GM12878 (cell line): ENCODE measurements at regions not wholly inside any gene's neighbourhood (a gene's known extent, or its start where the extent isn't known, plus 50 kb on each side); places are given as distances from the start of the nearest gene placed in this dataset.

ENCODE experiments used
- CHD1 ChIP-seq: IDR thresholded peaks from 2 replicates; pipeline ENCODE4 v1.6.1; 2012; ENCODE audit warnings: low read depth, low read length, improper control_type of control experiment
- CHD4 ChIP-seq: fragments of 200-600 bp; sonication (generic); IDR thresholded peaks from 2 replicates; pipeline ENCODE4 v1.6.1; 2016; ENCODE audit warnings: mild to moderate bottlenecking
- CTCF ChIP-seq, 3 experiments: IDR thresholded peaks in 2 of 3; conservative IDR thresholded peaks in 1 of 3; 2 replicates each; pipeline ENCODE4 v1.5.1; 2011; ENCODE audit warnings: low read depth in 3 of 3, low read length in 3 of 3, mild to moderate bottlenecking in 3 of 3, control low read depth in 2 of 3, moderate library complexity in 2 of 3, inconsistent platforms in 1 of 3, mixed read lengths in 1 of 3; ENCODE audit not compliant: control insufficient read depth in 2 of 3, insufficient read depth in 1 of 3; ENCODE audit errors: extremely low read depth in 1 of 3
- EP300 ChIP-seq, 2 experiments: fragments of 150-350 bp in 1 of 2; IDR thresholded peaks; 2 replicates each; pipeline ENCODE4 v1.6.1; 2011 to 2012; ENCODE audit warnings: low read depth in 2 of 2, low read length in 2 of 2, borderline replicate concordance in 1 of 2, improper control_type of control experiment in 1 of 2, inconsistent platforms in 1 of 2; ENCODE audit not compliant: control insufficient read depth in 1 of 2
- EZH2 ChIP-seq: IDR thresholded peaks from 2 replicates; pipeline ENCODE4 v1.6.1; 2012; ENCODE audit warnings: low read depth, mild to moderate bottlenecking, control low read depth, inconsistent platforms, low read length, borderline replicate concordance; ENCODE audit not compliant: control insufficient read depth
- FOS ChIP-seq: IDR thresholded peaks from 3 replicates; pipeline ENCODE4 v1.6.1; 2011; ENCODE audit warnings: borderline replicate concordance; ENCODE audit not compliant: insufficient read length; ENCODE audit errors: extremely low read depth
- JUND ChIP-seq: IDR thresholded peaks from 2 replicates; pipeline ENCODE4 v1.6.1; 2012; ENCODE audit warnings: low read depth, mild to moderate bottlenecking, low read length, improper control_type of control experiment, moderate library complexity
- MEF2A ChIP-seq: IDR thresholded peaks from 2 replicates; pipeline ENCODE4 v1.6.1; 2011; ENCODE audit warnings: low read depth, mild to moderate bottlenecking, low read length, moderate library complexity; ENCODE audit not compliant: insufficient read depth
- POLR2A ChIP-seq: IDR thresholded peaks from 2 replicates; pipeline ENCODE4 v1.6.1; 2011; ENCODE audit warnings: low read depth, mild to moderate bottlenecking, low read length
- POLR2AphosphoS5 ChIP-seq: IDR thresholded peaks from 2 replicates; pipeline ENCODE4 v1.6.1; 2011; ENCODE audit warnings: mild to moderate bottlenecking, low read length, inconsistent platforms
- RELA ChIP-seq: fragments of 450-650 bp; IDR thresholded peaks from 2 replicates; pipeline ENCODE4 v1.8.0; 2014; ENCODE audit warnings: borderline replicate concordance; ENCODE audit not compliant: partially characterized antibody
- SMC3 ChIP-seq: IDR thresholded peaks from 2 replicates; pipeline ENCODE4 v1.6.1; 2011; ENCODE audit warnings: low read length, improper control_type of control experiment, borderline replicate concordance
- ZNF217 ChIP-seq: fragments of 450-650 bp; IDR thresholded peaks from 2 replicates; pipeline ENCODE4 v1.6.1; 2017; ENCODE audit warnings: antibody characterized with exemption, mild to moderate bottlenecking
- ZNF687 ChIP-seq: fragments of 450-650 bp; IDR thresholded peaks from 2 replicates; pipeline ENCODE4 v1.6.1; 2017; ENCODE audit warnings: mild to moderate bottlenecking, moderate library complexity

DNA sequence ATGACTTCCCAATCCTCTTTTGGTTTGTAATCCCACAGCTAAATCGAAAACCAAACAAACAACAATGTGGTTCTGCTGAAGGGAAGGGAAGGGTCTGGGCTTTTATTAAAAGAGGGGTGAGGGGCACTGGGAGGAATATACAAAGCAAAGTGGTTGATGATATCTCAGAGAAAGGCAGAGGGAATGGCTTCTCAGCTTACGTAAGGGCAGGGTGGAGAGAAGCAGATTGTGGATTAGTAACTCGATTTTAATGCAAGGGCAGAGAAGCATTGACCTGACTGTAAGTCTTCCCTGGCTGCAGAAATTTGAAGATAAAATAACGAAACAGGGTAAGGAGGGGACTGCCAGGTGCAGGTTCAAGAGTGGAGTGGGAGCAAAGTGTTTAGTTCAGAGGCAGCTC lies 438.2 kb upstream of the LRRC7 start:
- TF ChIP-seq CHD4 = no peak
- TF ChIP-seq JUND = no peak
- no peak for TF ChIP-seq FOS
- no peak for TF ChIP-seq SMC3
- no peak for TF ChIP-seq ZNF217
- TF ChIP-seq EZH2 = no peak
- TF ChIP-seq POLR2A = no peak
- no peak for TF ChIP-seq CTCF (IDR thresholded peaks at IDR 0.05 in 2 of 3, conservative IDR thresholded peaks at IDR 0.05 in 1 of 3; ENCODE audit: control insufficient read depth in 2 of 3, extremely low read depth in 1 of 3, insufficient read depth in 1 of 3, low read depth in 3 of 3, low read length in 3 of 3)
- TF ChIP-seq ZNF687 = no peak
- no peak for TF ChIP-seq POLR2AphosphoS5
- TF ChIP-seq EP300 (IDR thresholded peaks at IDR 0.05; ENCODE audit: borderline replicate concordance in 1 of 2, control insufficient read depth in 1 of 2, low read depth in 2 of 2, low read length in 2 of 2) = no peak
- no peak for TF ChIP-seq RELA
- TF ChIP-seq MEF2A = no peak
- TF ChIP-seq CHD1 = no peak
